Neural cell (in vitro differentiated cells): ENCODE measurements at regions not wholly inside any gene's neighbourhood (a gene's known extent, or its start where the extent isn't known, plus 50 kb on each side); places are given as distances from the start of the nearest gene placed in this dataset.

Experiments
- H2AFZ ChIP-seq: fragments of 200-600, 300-800 bp; sonication (generic), shearing (Covaris generic); 2 replicates; pipeline ENCODE4 v1.6.0; 2014; ENCODE audit warnings: low read depth, mild to moderate bottlenecking, antibody characterized with exemption, low read length, moderate library complexity
- H3F3A ChIP-seq: fragments of 200-600 bp; shearing (Covaris generic); 2 replicates; pipeline ENCODE4 v1.6.1; 2016; ENCODE audit warnings: mild to moderate bottlenecking, moderate library complexity, mixed read lengths, antibody characterized with exemption, low read length; ENCODE audit not compliant: insufficient read depth, poor library complexity, severe bottlenecking
- H3K27ac ChIP-seq: fragments of 200-600, 300-800 bp; sonication (generic), shearing (Covaris generic); 2 replicates; pipeline ENCODE4 v1.5.1; 2014; ENCODE audit warnings: mild to moderate bottlenecking, low read length, moderate library complexity
- H3K27me3 ChIP-seq: fragments of 300-800, 200-600 bp; sonication (generic), shearing (Covaris generic); 2 replicates; pipeline ENCODE4 v1.6.0; 2014; ENCODE audit warnings: mild to moderate bottlenecking, low read depth, low read length, moderate library complexity; ENCODE audit not compliant: insufficient read depth
- H3K36me3 ChIP-seq: fragments of 300-800, 200-600 bp; sonication (generic), shearing (Covaris generic); 2 replicates; pipeline ENCODE4 v1.5.1; 2014; ENCODE audit warnings: mild to moderate bottlenecking, antibody characterized with exemption, low read length, moderate library complexity; ENCODE audit not compliant: insufficient read depth
- H3K4me2 ChIP-seq: fragments of 300-800, 200-600 bp; sonication (generic), shearing (Covaris generic); 2 replicates; pipeline ENCODE4 v1.6.0; 2014; ENCODE audit warnings: mild to moderate bottlenecking, low read length
- H3K4me3 ChIP-seq: fragments of 300-800, 200-600 bp; sonication (generic), shearing (Covaris generic); 2 replicates; pipeline ENCODE4 v1.5.1; 2014; ENCODE audit warnings: mild to moderate bottlenecking, low read length, moderate library complexity
- H3K79me2 ChIP-seq: fragments of 200-600 bp; shearing (Covaris generic); replicated peaks from 2 replicates; pipeline ENCODE4 v1.6.0; 2014; ENCODE audit warnings: mild to moderate bottlenecking, low read length, moderate library complexity; ENCODE audit not compliant: insufficient read depth
- H3K9ac ChIP-seq: fragments of 300-800, 200-600 bp; sonication (generic), shearing (Covaris generic); 2 replicates; pipeline ENCODE4 v1.6.1; 2016; ENCODE audit warnings: mild to moderate bottlenecking, low read length, mixed read lengths
- H3K9me2 ChIP-seq: fragments of 200-600 bp; shearing (Covaris generic); 2 replicates; pipeline ENCODE4 v1.6.1; 2016; ENCODE audit warnings: mild to moderate bottlenecking, low read length, mixed read lengths; ENCODE audit not compliant: insufficient read depth
- H3K9me3 ChIP-seq: fragments of 200-600, 300-800 bp; sonication (generic), shearing (Covaris generic); 2 replicates; pipeline ENCODE4 v1.6.1; 2016; ENCODE audit warnings: mild to moderate bottlenecking, mixed run types, low read length, moderate library complexity, mixed read lengths
- H4K20me1 ChIP-seq: fragments of 200-600 bp; shearing (Covaris generic); 2 replicates; pipeline ENCODE4 v1.6.1; 2016; ENCODE audit warnings: mild to moderate bottlenecking, mixed run types; ENCODE audit not compliant: insufficient read depth
- CTCF ChIP-seq: fragments of 450-650 bp; IDR thresholded peaks from 2 replicates; pipeline ENCODE4 v1.5.1; 2014; ENCODE audit warnings: antibody characterized with exemption, mild to moderate bottlenecking, moderate library complexity; ENCODE audit not compliant: poor library complexity, severe bottlenecking
- EP300 ChIP-seq: fragments of 450-650 bp; conservative IDR thresholded peaks from 2 replicates; pipeline ENCODE4 v1.6.1; 2014; ENCODE audit warnings: antibody characterized with exemption, mild to moderate bottlenecking, moderate library complexity; ENCODE audit not compliant: poor library complexity, severe bottlenecking
- EZH2 ChIP-seq: fragments of 200-600, 300-800 bp; shearing (Covaris generic), sonication (generic); IDR thresholded peaks from 2 replicates; pipeline ENCODE4 v1.6.1; 2014; ENCODE audit warnings: antibody characterized with exemption, low read length, borderline replicate concordance, mild to moderate bottlenecking; ENCODE audit not compliant: insufficient read depth, poor library complexity, severe bottlenecking
- MXI1 ChIP-seq: fragments of 450-650 bp; conservative IDR thresholded peaks from 2 replicates; pipeline ENCODE4 v1.6.1; 2014; ENCODE audit warnings: antibody characterized with exemption, mild to moderate bottlenecking; ENCODE audit not compliant: poor library complexity, severe bottlenecking
- POLR2AphosphoS5 ChIP-seq: IDR thresholded peaks from 2 replicates; pipeline ENCODE4 v1.6.1; 2012
- RAD21 ChIP-seq: fragments of 450-650 bp; conservative IDR thresholded peaks from 2 replicates; pipeline ENCODE4 v1.6.1; 2014; ENCODE audit warnings: antibody characterized with exemption, mild to moderate bottlenecking, moderate library complexity
- SMC3 ChIP-seq: fragments of 450-650 bp; conservative IDR thresholded peaks from 2 replicates; pipeline ENCODE4 v1.6.1; 2014; ENCODE audit warnings: antibody characterized with exemption, mild to moderate bottlenecking, moderate library complexity; ENCODE audit not compliant: poor library complexity
- TAF1 ChIP-seq: IDR thresholded peaks from 2 replicates; pipeline ENCODE4 v1.6.1; 2012; ENCODE audit warnings: low read depth
- TF ChIP-seq, protein P1 (sequence below): IDR thresholded peaks from 2 replicates; pipeline ENCODE4 v1.6.1; 2012; ENCODE audit warnings: borderline replicate concordance

- H3K27ac ChIP-seq: no peak overlapping the region
- TF ChIP-seq SMC3: no peak
- no peak for TF ChIP-seq TAF1
- TF ChIP-seq, protein P1, sequence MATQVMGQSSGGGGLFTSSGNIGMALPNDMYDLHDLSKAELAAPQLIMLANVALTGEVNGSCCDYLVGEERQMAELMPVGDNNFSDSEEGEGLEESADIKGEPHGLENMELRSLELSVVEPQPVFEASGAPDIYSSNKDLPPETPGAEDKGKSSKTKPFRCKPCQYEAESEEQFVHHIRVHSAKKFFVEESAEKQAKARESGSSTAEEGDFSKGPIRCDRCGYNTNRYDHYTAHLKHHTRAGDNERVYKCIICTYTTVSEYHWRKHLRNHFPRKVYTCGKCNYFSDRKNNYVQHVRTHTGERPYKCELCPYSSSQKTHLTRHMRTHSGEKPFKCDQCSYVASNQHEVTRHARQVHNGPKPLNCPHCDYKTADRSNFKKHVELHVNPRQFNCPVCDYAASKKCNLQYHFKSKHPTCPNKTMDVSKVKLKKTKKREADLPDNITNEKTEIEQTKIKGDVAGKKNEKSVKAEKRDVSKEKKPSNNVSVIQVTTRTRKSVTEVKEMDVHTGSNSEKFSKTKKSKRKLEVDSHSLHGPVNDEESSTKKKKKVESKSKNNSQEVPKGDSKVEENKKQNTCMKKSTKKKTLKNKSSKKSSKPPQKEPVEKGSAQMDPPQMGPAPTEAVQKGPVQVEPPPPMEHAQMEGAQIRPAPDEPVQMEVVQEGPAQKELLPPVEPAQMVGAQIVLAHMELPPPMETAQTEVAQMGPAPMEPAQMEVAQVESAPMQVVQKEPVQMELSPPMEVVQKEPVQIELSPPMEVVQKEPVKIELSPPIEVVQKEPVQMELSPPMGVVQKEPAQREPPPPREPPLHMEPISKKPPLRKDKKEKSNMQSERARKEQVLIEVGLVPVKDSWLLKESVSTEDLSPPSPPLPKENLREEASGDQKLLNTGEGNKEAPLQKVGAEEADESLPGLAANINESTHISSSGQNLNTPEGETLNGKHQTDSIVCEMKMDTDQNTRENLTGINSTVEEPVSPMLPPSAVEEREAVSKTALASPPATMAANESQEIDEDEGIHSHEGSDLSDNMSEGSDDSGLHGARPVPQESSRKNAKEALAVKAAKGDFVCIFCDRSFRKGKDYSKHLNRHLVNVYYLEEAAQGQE: no peak
- no peak for TF ChIP-seq RAD21
- no peak for TF ChIP-seq EZH2
- no peak for TF ChIP-seq POLR2AphosphoS5
- TF ChIP-seq EP300: no peak
- no peak for TF ChIP-seq CTCF
- no peak for TF ChIP-seq MXI1
- H3K27me3 ChIP-seq: no peaks in the 10 kb centered on the region
- H2AFZ ChIP-seq: no peak overlapping the region
- no peaks in the 10 kb centered on the region for H4K20me1 ChIP-seq
- H3F3A ChIP-seq: no peaks in the 10 kb centered on the region
- H3K4me2 ChIP-seq: no peak overlapping the region
- no peaks in the 10 kb centered on the region for H3K36me3 ChIP-seq
- H3K9ac ChIP-seq: no peak overlapping the region
- no peak overlapping the region for H3K4me3 ChIP-seq
- H3K9me3 ChIP-seq: no peaks in the 10 kb centered on the region
- no peaks in the 10 kb centered on the region for H3K9me2 ChIP-seq
- H3K79me2 ChIP-seq: no peaks in the 10 kb centered on the region
These were observed 297.6 kb upstream of the SKOR2 start for GRCh38 chr18:47549021-47549540.

DNA sequence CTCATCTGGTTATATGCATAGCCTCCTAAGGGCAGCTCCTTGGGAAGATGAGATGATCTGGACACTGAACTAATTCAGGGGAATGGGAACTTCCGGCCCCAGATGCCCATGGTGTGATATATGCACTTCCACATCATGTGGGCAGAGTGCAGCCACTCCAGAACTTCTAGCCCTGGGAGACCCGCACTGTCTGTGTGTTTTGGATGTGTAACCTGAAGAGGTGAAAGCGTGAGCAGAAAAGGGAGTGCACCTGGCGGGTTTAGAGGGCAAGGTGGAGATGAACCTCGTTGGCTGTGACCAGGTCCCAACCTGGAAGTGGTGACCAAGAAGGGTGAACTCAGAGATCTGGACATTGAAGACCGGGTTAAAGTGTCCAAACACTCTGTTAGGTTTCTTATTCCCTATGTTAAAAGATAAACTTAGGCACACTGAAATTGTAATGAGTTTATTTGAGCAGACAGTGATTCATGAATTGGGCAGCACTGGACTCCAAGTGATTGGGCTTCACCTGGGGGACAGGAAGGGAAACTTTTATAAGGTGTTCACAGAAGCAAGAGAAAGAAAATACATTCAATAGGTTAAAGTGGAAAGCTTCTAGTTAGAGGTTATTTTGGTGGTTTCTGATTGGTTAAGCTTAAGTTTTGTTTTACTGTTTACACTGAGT lies 296.2 kb upstream of the SKOR2 start:
- H3K79me2 ChIP-seq: no peaks in the 10 kb centered on the region
- H2AFZ ChIP-seq: no peak overlapping the region
- TF ChIP-seq CTCF (no peak), RAD21 (no peak), SMC3 (no peak), POLR2AphosphoS5 (no peak), EZH2 (no peak), EP300 (no peak), MXI1 (no peak), TAF1 (no peak)
- TF ChIP-seq, protein P1: no peak
- H3K4me3 ChIP-seq: no peak overlapping the region
- H3K9me3 ChIP-seq: no peaks in the 10 kb centered on the region
- no peaks in the 10 kb centered on the region for H4K20me1 ChIP-seq
- no peak overlapping the region for H3K9ac ChIP-seq
- no peaks in the 10 kb centered on the region for H3K36me3 ChIP-seq
- no peaks in the 10 kb centered on the region for H3K9me2 ChIP-seq
- no peak overlapping the region for H3K27ac ChIP-seq
- no peaks in the 10 kb centered on the region for H3F3A ChIP-seq
- no peaks in the 10 kb centered on the region for H3K27me3 ChIP-seq
- no peak overlapping the region for H3K4me2 ChIP-seq
